ENCODE measurements at regions not wholly inside any gene's neighbourhood (a gene's known extent, or its start where the extent isn't known, plus 50 kb on each side); places are given as distances from the start of the nearest gene placed in this dataset.

DNA sequence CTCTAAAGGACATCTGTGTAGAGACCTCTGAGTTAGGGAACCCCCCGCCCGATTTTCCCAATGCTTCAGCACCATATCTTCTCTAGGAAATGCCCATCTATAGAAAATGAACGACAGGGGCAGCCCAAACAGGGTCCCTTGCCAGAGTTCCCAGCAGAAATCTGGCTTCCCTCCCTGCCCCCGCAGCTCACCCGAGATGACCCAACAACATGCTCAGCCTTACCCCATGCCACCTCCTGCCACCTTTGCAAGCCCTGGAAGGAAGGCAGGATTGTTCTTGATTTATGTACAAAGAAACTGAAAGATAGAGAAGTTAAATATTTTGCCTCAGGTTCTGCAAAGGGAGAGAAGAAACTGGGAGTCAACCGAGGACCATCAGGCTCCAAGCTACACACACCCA, 105.6 kb upstream of the UQCRFS1 start:
- in situ Hi-C loops (cut with HindIII; ENCODE audit: low pct_unique_long_range_greater_than_20kb, low sequenced_read_pairs) = no loop called here
- TF ChIP-seq JUND (IDR thresholded peaks at IDR 0.05; ENCODE audit: low read depth) = no peak
- DNase-seq (ENCODE audit: low read depth in 1 of 2, low spot score in 1 of 2) = no peak

DNA sequence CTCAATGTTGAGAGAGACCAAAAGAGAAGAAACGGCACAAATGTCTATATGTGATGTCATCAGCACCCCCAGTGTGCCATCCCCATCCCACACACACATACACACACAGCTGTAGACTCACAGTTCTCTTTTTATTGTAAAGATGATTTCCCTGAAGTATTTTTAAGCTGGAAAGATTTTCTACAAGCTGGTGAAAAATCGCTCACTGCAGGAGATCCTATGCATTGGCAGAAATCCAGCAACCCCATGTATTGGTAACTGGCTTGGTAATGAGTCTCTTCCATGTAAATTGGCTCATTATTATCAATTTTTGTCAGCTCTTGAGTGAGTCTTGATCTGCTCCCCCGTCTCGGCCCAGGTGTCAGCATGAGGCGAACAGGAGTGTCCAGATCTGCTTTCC, 107.1 kb upstream of the UQCRFS1 start:
- in situ Hi-C loops (cut with HindIII; ENCODE audit: low pct_unique_long_range_greater_than_20kb, low sequenced_read_pairs) = no loop called here
- DNase-seq (ENCODE audit: low read depth in 1 of 2, low spot score in 1 of 2) = no peak
- no peak for TF ChIP-seq JUND (IDR thresholded peaks at IDR 0.05; ENCODE audit: low read depth)

DNA sequence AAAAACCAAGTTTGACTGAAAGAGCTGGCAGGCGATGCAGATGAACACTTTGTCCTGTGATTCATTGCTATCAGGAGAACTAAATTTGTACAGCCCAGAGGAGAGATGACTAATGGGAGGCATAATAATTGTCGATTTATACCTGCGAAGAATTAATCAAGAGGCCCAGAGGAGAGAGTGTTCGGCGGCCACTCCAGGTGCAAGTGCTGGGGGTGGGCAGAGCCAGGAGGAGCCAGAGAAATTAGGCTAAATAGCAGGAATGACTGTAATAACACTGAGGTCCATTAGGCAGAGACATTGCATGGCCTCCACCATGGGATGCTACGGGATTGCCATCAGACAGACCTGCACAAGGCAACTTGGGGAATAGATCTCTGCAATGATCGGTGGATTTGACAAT, 107.7 kb upstream of the UQCRFS1 start:
- in situ Hi-C loops (cut with HindIII; ENCODE audit: low pct_unique_long_range_greater_than_20kb, low sequenced_read_pairs) = no loop called here
- DNase-seq (ENCODE audit: low read depth in 1 of 2, low spot score in 1 of 2) = no peak
- TF ChIP-seq JUND (IDR thresholded peaks at IDR 0.05; ENCODE audit: low read depth) = no peak

DNA sequence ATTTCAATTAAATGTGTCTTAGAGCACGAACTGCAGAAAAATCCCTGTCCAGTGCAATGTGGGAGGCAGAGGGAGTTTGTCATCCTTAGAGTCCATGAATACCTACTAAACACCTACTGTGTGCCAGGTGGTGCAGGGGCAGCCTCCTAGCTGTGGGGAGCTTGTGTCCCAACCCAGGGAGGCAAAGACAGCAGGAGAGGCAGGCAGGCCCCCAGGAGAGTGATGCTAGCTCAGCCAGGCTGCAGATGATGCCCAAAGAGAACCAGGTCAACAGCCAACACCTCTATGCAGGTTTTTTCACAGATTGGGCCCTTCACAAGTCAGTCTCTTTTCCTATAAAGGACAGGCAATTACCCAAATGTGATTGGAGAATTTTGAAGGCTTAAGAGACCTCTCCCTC, 108.2 kb upstream of the UQCRFS1 start:
- no peak for DNase-seq (ENCODE audit: low read depth in 1 of 2, low spot score in 1 of 2)
- TF ChIP-seq JUND (IDR thresholded peaks at IDR 0.05; ENCODE audit: low read depth) = no peak
- in situ Hi-C loops (cut with HindIII; ENCODE audit: low pct_unique_long_range_greater_than_20kb, low sequenced_read_pairs) = no loop called here

DNA sequence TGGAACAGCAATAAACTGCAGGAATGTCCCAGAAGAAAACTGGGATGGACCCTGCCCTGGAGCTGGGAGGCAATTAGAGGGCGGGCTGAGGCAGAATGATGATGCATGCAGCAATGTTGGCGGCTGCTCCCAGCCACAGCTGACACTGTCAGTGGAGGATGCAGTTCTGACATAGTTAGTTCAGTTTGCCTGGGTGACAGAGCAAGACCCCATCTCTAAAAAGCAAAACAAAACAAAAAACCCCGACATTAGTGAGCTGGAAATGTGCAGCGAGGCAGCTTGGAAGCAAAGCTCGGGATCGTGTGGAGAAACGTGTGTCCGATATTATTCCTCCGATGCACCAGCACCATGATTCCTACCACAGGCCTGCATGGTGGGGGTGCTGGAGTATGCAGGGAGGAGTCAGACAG, 110.1 kb upstream of the UQCRFS1 start:
- in situ Hi-C loops (cut with HindIII; ENCODE audit: low pct_unique_long_range_greater_than_20kb, low sequenced_read_pairs) = no loop called here
- no peak for TF ChIP-seq JUND (IDR thresholded peaks at IDR 0.05; ENCODE audit: low read depth)

DNA sequence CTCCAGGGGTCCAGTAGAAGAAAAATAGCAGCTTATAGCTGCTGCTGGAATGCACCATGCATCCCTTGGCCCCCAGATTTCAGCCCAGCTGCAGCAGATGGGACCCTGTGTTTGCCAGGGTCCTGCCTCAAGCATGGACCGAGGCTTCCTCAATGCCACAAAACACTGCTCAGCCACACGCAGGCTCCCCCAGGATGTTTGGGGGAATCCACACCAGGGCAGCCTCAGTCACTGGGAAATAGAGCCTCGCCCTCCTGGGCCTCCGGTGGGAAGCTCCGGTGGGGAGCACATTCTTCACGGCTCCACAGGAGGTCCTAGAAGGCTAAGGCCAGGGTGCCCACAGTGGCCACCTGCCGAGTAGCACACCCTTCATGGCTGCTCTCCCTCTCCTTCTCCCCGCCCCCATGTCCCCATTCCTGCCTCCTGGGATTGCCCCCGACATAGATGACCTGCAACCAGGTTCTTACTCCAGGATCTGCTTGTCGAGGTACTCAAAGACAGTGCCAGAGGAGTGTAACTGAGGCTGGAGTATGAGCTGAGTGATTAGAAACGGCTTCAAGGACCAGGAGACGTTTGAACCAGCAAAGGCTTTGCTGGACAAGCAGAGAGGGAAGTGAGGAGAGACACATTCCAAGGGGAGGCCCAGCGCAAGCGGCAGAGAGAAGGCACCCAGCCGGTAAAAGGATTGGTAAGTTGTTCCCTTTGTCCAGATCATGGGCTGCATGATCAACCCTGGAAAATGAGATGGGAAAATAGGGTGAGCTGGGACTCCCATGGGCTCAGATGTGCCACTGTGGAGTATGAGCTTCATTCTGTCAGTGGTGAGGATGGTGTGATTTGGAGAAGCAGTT, 110.7 kb upstream of the UQCRFS1 start:
- DNase-seq (ENCODE audit: low read depth in 1 of 2, low spot score in 1 of 2) = no peak
- in situ Hi-C loops (cut with HindIII; ENCODE audit: low pct_unique_long_range_greater_than_20kb, low sequenced_read_pairs) = no loop called here
- no peak for TF ChIP-seq JUND (IDR thresholded peaks at IDR 0.05; ENCODE audit: low read depth)

More for the DNA sequence above, 110.1 kb upstream of the UQCRFS1 start:
- no peak for DNase-seq (ENCODE audit: low read depth in 1 of 2, low spot score in 1 of 2)

DNA sequence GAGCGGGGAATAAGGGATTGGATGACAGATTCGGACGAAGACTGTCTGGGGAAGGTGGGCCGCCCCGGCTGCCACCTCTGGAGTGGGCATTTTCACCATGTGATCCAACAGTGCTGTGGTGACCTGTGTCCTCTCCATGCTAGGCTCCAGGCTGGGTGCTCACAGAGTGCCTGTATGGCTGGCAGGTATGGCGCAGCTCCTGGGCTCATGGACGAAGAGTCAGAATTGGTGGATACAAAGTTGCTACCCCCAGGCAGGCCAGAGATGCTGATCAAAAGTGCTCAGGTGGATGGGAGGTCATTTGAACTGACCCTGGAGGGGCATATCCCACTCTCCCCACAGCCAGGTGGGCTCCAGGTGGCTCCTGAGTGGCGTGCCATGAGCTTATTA, 111.3 kb upstream of the UQCRFS1 start:
- in situ Hi-C loops (cut with HindIII; ENCODE audit: low pct_unique_long_range_greater_than_20kb, low sequenced_read_pairs) = no loop called here
- DNase-seq (ENCODE audit: low read depth in 1 of 2, low spot score in 1 of 2) = no peak
- no peak for TF ChIP-seq JUND (IDR thresholded peaks at IDR 0.05; ENCODE audit: low read depth)

DNA sequence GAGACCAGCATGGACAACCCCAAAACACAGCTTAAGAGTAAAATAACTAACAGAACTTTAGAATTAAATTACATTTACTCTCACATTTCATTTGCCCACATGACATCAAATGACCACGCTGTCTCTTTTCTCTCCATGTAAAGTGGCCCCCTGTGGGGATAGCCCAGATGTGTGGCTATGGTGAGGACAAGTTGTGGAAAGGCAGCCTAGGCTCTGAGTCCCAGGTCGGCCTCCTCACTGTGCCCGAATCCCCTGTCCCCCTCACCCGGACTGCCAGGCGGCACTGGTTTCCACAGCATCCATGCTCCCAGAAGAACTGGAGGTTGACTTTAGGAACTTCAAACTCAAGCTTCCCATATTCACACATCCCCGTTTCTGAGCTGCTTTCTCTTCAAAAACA, 111.8 kb upstream of the UQCRFS1 start:
- no peak for TF ChIP-seq JUND (IDR thresholded peaks at IDR 0.05; ENCODE audit: low read depth)
- no peak for DNase-seq (ENCODE audit: low read depth in 1 of 2, low spot score in 1 of 2)
- in situ Hi-C loops (cut with HindIII; ENCODE audit: low pct_unique_long_range_greater_than_20kb, low sequenced_read_pairs) = no loop called here

DNA sequence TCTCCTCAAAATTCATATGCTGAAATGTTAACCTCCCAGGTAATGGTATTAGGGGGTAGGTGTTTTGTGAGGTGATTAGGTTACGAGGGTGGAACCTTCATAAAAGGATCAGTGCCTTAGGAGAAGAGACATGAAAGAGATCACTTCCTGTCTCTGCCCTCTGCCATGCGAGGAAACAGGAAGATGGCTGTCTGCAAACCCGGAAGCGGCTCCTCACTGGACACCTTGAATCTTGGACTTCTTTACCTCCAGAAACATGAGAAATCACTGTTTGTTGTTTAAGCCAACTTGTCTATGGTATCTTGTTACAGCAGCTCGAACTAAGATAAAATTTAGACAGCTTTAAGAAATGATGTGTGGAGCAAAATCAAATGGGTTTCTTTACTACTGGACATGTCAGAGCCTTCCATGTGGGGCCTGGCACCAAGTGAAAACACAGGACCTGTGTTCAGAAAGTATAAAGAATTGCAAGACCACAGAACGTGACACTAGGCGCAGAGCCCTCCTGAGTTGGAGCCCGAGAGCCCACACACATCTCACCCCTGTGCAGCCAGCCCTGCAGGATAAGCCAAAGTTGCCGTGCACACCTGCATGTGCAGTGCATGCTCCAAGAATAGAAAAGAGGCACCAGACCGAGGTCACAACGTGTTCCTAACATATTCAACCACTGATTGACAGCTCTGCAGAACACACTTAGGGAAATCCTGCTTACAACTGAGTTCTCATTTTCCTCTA, 112.5 kb upstream of the UQCRFS1 start:
- no peak for DNase-seq (ENCODE audit: low read depth in 1 of 2, low spot score in 1 of 2)
- in situ Hi-C loops (cut with HindIII; ENCODE audit: low pct_unique_long_range_greater_than_20kb, low sequenced_read_pairs) = no loop called here
- no peak for TF ChIP-seq JUND (IDR thresholded peaks at IDR 0.05; ENCODE audit: low read depth)

DNA sequence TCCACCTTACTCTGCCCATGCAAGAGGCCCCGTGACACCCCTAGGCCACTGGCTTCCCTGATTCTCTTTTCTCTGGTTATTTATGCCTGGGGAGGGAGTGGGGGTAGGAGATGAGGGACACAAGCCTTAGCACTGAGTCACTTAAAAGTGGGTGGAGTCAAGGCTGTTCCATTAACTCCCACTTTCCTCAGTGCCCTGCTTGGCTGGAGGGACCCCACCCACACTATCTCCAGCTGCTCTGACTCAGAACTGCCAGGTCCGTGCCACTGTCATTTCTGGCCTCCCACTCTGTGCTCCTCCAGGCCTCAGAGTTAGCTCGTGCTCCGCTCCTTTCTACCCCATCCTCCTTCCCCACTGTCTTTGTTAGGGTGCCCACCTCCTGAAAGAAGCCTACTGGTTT, 113.4 kb upstream of the UQCRFS1 start:
- in situ Hi-C loops (cut with HindIII; ENCODE audit: low pct_unique_long_range_greater_than_20kb, low sequenced_read_pairs) = no loop called here
- no peak for DNase-seq (ENCODE audit: low read depth in 1 of 2, low spot score in 1 of 2)
- TF ChIP-seq JUND (IDR thresholded peaks at IDR 0.05; ENCODE audit: low read depth) = no peak

DNA sequence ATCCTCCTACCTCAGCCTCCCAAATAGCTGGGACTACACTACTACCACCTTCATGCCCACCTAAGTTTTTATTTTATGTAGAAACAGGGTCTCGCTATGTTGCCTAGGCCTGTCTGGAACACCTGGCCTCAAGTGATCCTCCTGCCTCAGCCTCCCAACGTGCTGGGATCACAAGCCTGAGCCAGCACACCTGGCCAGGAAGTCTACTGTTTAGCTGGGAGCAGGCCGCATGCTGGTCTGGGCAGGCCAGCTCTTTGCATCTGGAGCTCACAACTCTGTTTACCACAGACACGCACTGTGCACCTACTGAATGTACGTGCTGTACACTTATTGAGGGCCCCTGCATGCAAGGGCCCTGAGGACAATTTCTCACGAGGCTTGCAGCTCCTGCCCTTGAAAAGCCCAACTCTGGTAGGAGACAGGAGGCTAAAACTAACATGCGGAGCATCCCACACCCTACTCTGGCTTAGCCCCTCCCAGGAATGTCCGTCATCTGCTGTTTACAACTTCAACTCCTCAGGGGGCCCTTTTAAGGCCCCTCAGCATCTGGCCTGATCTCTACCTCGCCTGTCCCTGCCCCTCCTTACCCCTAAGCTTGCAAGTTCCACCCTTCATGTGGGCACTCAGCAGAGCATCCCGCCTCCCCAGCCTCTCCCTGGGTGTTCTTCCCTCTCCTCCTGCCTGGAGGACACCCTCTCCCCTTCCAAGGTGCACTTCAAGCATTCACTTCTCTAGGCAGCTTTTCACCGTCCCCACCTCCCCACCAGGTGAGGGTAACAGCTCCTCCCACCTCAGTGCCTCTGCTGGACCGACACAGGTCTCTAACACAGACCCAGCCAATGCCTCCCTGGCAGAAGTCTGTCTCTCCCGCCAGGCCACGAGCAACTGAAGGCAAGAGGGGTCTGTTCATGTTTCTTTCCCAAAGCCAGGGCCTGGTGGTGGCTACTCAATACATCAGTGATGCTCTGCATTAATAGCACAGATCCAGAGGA, 114.2 kb upstream of the UQCRFS1 start:
- in situ Hi-C loops (cut with HindIII; ENCODE audit: low pct_unique_long_range_greater_than_20kb, low sequenced_read_pairs) = no loop called here
- TF ChIP-seq JUND (IDR thresholded peaks at IDR 0.05; ENCODE audit: low read depth) = no peak
- DNase-seq (ENCODE audit: low read depth in 1 of 2, low spot score in 1 of 2) = no peak

DNA sequence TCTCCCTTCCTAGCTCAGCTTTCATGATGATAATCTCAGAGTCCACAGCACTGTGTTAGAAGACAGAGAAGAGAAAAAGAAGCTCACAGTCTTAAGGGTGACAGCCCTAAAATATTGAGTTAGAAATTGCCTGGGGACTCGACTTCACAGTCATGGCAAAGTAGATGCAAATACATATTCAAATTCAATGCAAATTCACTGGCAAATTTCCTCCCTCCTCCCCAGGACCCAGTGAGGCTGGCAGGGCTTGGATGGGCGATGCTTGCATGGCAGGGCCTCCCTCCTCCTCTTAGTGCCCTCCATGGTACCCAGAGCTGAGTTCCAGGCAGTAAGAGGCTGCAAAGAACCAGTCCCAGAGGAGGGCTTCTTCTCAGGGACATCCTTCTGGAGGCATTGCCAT, 115.6 kb upstream of the UQCRFS1 start:
- in situ Hi-C loops (cut with HindIII; ENCODE audit: low pct_unique_long_range_greater_than_20kb, low sequenced_read_pairs) = no loop called here
- TF ChIP-seq JUND (IDR thresholded peaks at IDR 0.05; ENCODE audit: low read depth) = no peak
- no peak for DNase-seq (ENCODE audit: low read depth in 1 of 2, low spot score in 1 of 2)

Data from T47D (cell line).